ENCODE measurements at regions not wholly inside any gene's neighbourhood (a gene's known extent, or its start where the extent isn't known, plus 50 kb on each side); places are given as distances from the start of the nearest gene placed in this dataset.

DNA sequence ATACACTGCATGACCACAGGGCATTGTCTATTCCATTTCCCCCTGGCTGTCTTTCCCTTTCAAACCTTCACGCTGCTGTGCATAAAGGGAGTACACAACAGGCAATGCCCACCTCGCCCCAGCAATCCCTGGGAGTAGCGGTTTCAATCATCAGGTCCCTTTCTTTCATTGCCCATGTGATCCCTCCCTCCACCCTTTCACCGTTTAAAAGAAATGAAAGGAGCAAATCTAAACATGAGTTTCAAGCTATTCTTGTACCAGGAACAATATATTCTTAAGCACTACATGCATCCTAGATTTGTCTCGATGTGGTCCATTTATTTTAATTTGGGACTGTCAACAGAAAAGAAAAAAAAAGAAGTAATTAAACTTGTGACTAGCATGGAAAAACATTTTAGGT lies 123.4 kb upstream of the ARGLU1 start:
- H3K27ac ChIP-seq (replicated peaks in 1 of 4): peak overlapping the region in 3 of 4 donors; percentile 9 to 44 (median 10)

DNA sequence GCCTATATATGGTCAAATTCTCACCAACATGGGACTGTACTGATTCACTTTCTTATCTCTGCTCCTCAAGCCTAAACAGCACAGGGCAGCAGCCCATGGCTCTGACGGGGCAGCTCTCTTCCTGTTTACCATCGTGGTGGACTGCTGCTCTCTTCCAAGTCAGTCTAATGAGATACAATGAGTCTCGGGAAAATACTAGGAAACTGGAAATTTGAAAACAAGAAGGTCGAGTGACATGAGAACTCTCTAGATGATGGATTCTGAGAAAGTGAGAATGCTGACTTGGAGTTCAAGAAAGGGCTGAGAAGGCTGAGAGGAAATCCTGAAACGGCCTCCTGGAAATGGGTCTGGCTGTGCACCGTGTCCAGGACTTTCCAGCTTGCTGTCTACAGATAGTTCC lies 122.8 kb upstream of the ARGLU1 start:
- no peaks in the 10 kb centered on the region for H3K36me3 ChIP-seq
- TF ChIP-seq POLR2AphosphoS5 (IDR thresholded peaks at IDR 0.05) (no peak), CTCF (IDR thresholded peaks at IDR 0.05) (no peak), EP300 (IDR thresholded peaks at IDR 0.05) (no peak), POLR2A (IDR thresholded peaks at IDR 0.05; ENCODE audit: low read depth) (no peak)
- no peak overlapping the region for H3K4me3 ChIP-seq
- no peaks in the 10 kb centered on the region for H3K27me3 ChIP-seq
- intact Hi-C loops (cut with DNase I): no loop called here
- WGBS: 50% methylated on average over 6 of the region's 6 CpGs
- DNase-seq (ENCODE audit: extremely low spot score): peak; percentile 66
- H3K27ac ChIP-seq (replicated peaks in 1 of 4): peak overlapping the region; percentile 9 to 44 (median 20)
- peaks cover 0 to 6% (median 0%) of the 10 kb centered on the region in 4 donors for H3K4me1 ChIP-seq
- no peaks in the 10 kb centered on the region for H3K9me3 ChIP-seq

More for the DNA sequence above, 123.4 kb upstream of the ARGLU1 start:
- intact Hi-C loops (cut with DNase I): no loop called here
- WGBS: 59% methylated on average over 5 of the region's 5 CpGs
- Histone ChIP-seq H3K27me3 (no peaks in the 10 kb centered on the region), H3K4me1 (peaks cover 0 to 6% (median 0%) of the 10 kb centered on the region in 4 donors), H3K4me3 (no peak overlapping the region), H3K36me3 (no peaks in the 10 kb centered on the region), H3K9me3 (no peaks in the 10 kb centered on the region)
- no peak for TF ChIP-seq POLR2AphosphoS5 (IDR thresholded peaks at IDR 0.05)
- TF ChIP-seq POLR2A (IDR thresholded peaks at IDR 0.05; ENCODE audit: low read depth): no peak
- no peak for TF ChIP-seq EP300 (IDR thresholded peaks at IDR 0.05)
- TF ChIP-seq CTCF (IDR thresholded peaks at IDR 0.05): no peak
- DNase-seq (ENCODE audit: extremely low spot score): peak; percentile 60

DNA sequence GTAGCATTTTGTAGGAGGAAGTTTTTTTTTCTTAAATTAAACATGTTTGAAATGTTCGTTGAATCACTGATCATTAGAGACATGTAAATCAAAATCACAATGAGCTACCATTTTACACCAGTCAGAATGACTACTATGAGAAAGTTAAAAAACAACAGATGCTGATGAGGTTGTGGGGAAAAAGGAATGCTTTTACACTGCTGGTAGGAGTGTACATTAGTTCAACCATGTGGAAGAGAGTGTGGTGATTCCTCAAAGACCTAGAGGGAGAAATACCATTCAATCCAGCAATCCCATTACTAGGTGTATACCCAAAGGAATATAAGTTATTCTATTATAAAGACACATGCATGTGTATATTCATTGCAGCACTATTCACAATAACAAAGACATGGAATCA lies 122.0 kb upstream of the ARGLU1 start:
- Histone ChIP-seq H3K4me3 (no peak overlapping the region), H3K36me3 (no peaks in the 10 kb centered on the region), H3K9me3 (no peaks in the 10 kb centered on the region), H3K27ac (replicated peaks in 1 of 4) (no peak overlapping the region), H3K27me3 (no peaks in the 10 kb centered on the region), H3K4me1 (peaks cover 0 to 6% (median 0%) of the 10 kb centered on the region in 4 donors)
- TF ChIP-seq CTCF (IDR thresholded peaks at IDR 0.05) (no peak), POLR2A (IDR thresholded peaks at IDR 0.05; ENCODE audit: low read depth) (no peak), POLR2AphosphoS5 (IDR thresholded peaks at IDR 0.05) (no peak), EP300 (IDR thresholded peaks at IDR 0.05) (no peak)
- DNase-seq (ENCODE audit: extremely low spot score): no peak
- intact Hi-C loops (cut with DNase I): no loop called here
- WGBS: 85% methylated on average over 1 of the region's 1 CpG

GRCh38 chr13:106688940-106689339 lies 121.0 kb upstream of the ARGLU1 start:
- Histone ChIP-seq H3K36me3 (no peaks in the 10 kb centered on the region), H3K27me3 (no peaks in the 10 kb centered on the region), H3K4me3 (no peak overlapping the region), H3K9me3 (no peaks in the 10 kb centered on the region), H3K4me1 (peaks cover 0 to 6% (median 0%) of the 10 kb centered on the region in 4 donors), H3K27ac (replicated peaks in 1 of 4) (no peak overlapping the region)
- intact Hi-C loops (cut with DNase I): no loop called here
- WGBS: 91% methylated on average over 1 of the region's 1 CpG
- TF ChIP-seq CTCF (IDR thresholded peaks at IDR 0.05) (no peak), POLR2AphosphoS5 (IDR thresholded peaks at IDR 0.05) (no peak), POLR2A (IDR thresholded peaks at IDR 0.05; ENCODE audit: low read depth) (no peak), EP300 (IDR thresholded peaks at IDR 0.05) (no peak)
- DNase-seq (ENCODE audit: extremely low spot score): no peak

- intact Hi-C loops (cut with DNase I): no loop called here
- H3K27ac ChIP-seq (replicated peaks in 1 of 4): no peak overlapping the region
- no peaks in the 10 kb centered on the region for H3K36me3 ChIP-seq
- H3K9me3 ChIP-seq: no peaks in the 10 kb centered on the region
- H3K4me1 ChIP-seq: peaks cover 0 to 5% (median 4%) of the 10 kb centered on the region in 4 donors
- WGBS: 74% methylated on average over 3 of the region's 3 CpGs
- no peak for DNase-seq (ENCODE audit: extremely low spot score)
- no peaks in the 10 kb centered on the region for H3K27me3 ChIP-seq
- no peak for TF ChIP-seq CTCF (IDR thresholded peaks at IDR 0.05)
- TF ChIP-seq EP300 (IDR thresholded peaks at IDR 0.05): no peak
- TF ChIP-seq POLR2AphosphoS5 (IDR thresholded peaks at IDR 0.05): no peak
- no peak for TF ChIP-seq POLR2A (IDR thresholded peaks at IDR 0.05; ENCODE audit: low read depth)
- no peak overlapping the region for H3K4me3 ChIP-seq
These were observed 118.2 kb upstream of the ARGLU1 start for GRCh38 chr13:106686163-106686562.
